ENCODE measurements at regions not wholly inside any gene's neighbourhood (a gene's known extent, or its start where the extent isn't known, plus 50 kb on each side); places are given as distances from the start of the nearest gene placed in this dataset.

GRCh38 chr13:103639326-103639725 lies 573.1 kb upstream of the SLC10A2 start:
- TF ChIP-seq EZH2phosphoT487 (IDR thresholded peaks at IDR 0.05; ENCODE audit: low read depth), result no peak
- H3K9ac ChIP-seq (ENCODE audit: low read length), result no peak overlapping the region
- H3K4me1 ChIP-seq (ENCODE audit: low read length), result no peaks in the 10 kb centered on the region

GRCh38 chr13:103638706-103639105 lies 572.5 kb upstream of the SLC10A2 start:
- Histone ChIP-seq H2AFZ (ENCODE audit: low read depth, low read length) (no peak overlapping the region), H3K9ac (ENCODE audit: low read length) (no peak overlapping the region), H3K4me2 (ENCODE audit: low read length) (no peak overlapping the region), H3K4me3 (ENCODE audit: low read length) (no peak overlapping the region), H4K20me1 (ENCODE audit: insufficient read depth, low read length) (no peaks in the 10 kb centered on the region), H3K4me1 (ENCODE audit: low read length) (no peaks in the 10 kb centered on the region), H3K79me2 (ENCODE audit: low read length) (no peaks in the 10 kb centered on the region), H3K27ac (ENCODE audit: low read length) (no peak overlapping the region), H3K9me3 (ENCODE audit: insufficient read depth, low read length) (no peaks in the 10 kb centered on the region), H3K36me3 (replicated peaks; ENCODE audit: low read depth, low read length) (no peaks in the 10 kb centered on the region), H3K27me3 (ENCODE audit: low read depth, low read length) (no peaks in the 10 kb centered on the region)
- TF ChIP-seq, protein P1, sequence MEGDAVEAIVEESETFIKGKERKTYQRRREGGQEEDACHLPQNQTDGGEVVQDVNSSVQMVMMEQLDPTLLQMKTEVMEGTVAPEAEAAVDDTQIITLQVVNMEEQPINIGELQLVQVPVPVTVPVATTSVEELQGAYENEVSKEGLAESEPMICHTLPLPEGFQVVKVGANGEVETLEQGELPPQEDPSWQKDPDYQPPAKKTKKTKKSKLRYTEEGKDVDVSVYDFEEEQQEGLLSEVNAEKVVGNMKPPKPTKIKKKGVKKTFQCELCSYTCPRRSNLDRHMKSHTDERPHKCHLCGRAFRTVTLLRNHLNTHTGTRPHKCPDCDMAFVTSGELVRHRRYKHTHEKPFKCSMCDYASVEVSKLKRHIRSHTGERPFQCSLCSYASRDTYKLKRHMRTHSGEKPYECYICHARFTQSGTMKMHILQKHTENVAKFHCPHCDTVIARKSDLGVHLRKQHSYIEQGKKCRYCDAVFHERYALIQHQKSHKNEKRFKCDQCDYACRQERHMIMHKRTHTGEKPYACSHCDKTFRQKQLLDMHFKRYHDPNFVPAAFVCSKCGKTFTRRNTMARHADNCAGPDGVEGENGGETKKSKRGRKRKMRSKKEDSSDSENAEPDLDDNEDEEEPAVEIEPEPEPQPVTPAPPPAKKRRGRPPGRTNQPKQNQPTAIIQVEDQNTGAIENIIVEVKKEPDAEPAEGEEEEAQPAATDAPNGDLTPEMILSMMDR (IDR thresholded peaks at IDR 0.05; ENCODE audit: low read depth, low read length), result no peak
- TF ChIP-seq EZH2phosphoT487 (IDR thresholded peaks at IDR 0.05; ENCODE audit: low read depth), result no peak

More at GRCh38 chr13:103639326-103639725, 573.1 kb upstream of the SLC10A2 start:
- Histone ChIP-seq H3K27me3 (ENCODE audit: low read depth, low read length) (no peaks in the 10 kb centered on the region), H3K27ac (ENCODE audit: low read length) (no peak overlapping the region), H3K79me2 (ENCODE audit: low read length) (no peaks in the 10 kb centered on the region), H4K20me1 (ENCODE audit: insufficient read depth, low read length) (no peaks in the 10 kb centered on the region), H3K36me3 (replicated peaks; ENCODE audit: low read depth, low read length) (no peaks in the 10 kb centered on the region), H2AFZ (ENCODE audit: low read depth, low read length) (no peak overlapping the region), H3K9me3 (ENCODE audit: insufficient read depth, low read length) (no peaks in the 10 kb centered on the region), H3K4me2 (ENCODE audit: low read length) (no peak overlapping the region), H3K4me3 (ENCODE audit: low read length) (no peak overlapping the region)

GRCh38 chr13:103634066-103634465 lies 567.8 kb upstream of the SLC10A2 start:
- no peaks in the 10 kb centered on the region; the same call in 1 of the 2 replicates for H3K4me1 ChIP-seq (ENCODE audit: low read length)
- no peaks in the 10 kb centered on the region for H3K79me2 ChIP-seq (ENCODE audit: low read length)
- no peak overlapping the region for H3K4me3 ChIP-seq (ENCODE audit: low read length)
- no peak overlapping the region for H3K4me2 ChIP-seq (ENCODE audit: low read length)
- TF ChIP-seq, protein P1 (IDR thresholded peaks at IDR 0.05; ENCODE audit: low read depth, low read length), result no peak
- no peak for TF ChIP-seq EZH2phosphoT487 (IDR thresholded peaks at IDR 0.05; ENCODE audit: low read depth)
- no peaks in the 10 kb centered on the region for H3K9me3 ChIP-seq (ENCODE audit: insufficient read depth, low read length)
- no peak overlapping the region for H2AFZ ChIP-seq (ENCODE audit: low read depth, low read length)
- H3K36me3 ChIP-seq (replicated peaks; ENCODE audit: low read depth, low read length), result no peaks in the 10 kb centered on the region
- no peaks in the 10 kb centered on the region for H3K27me3 ChIP-seq (ENCODE audit: low read depth, low read length)
- no peak overlapping the region for H3K27ac ChIP-seq (ENCODE audit: low read length)
- H4K20me1 ChIP-seq (ENCODE audit: insufficient read depth, low read length), result no peaks in the 10 kb centered on the region
- no peak overlapping the region for H3K9ac ChIP-seq (ENCODE audit: low read length)

GRCh38 chr13:103625194-103625593 lies 559.0 kb upstream of the SLC10A2 start:
- Histone ChIP-seq H3K4me1 (ENCODE audit: low read length) (no peaks in the 10 kb centered on the region; the same call in 1 of the 2 replicates), H3K9ac (ENCODE audit: low read length) (no peak overlapping the region), H3K27me3 (ENCODE audit: low read depth, low read length) (no peaks in the 10 kb centered on the region), H3K4me3 (ENCODE audit: low read length) (no peak overlapping the region), H3K27ac (ENCODE audit: low read length) (no peak overlapping the region), H3K9me3 (ENCODE audit: insufficient read depth, low read length) (no peaks in the 10 kb centered on the region; the same call in 1 of the 2 replicates), H3K36me3 (replicated peaks; ENCODE audit: low read depth, low read length) (no peaks in the 10 kb centered on the region), H3K4me2 (ENCODE audit: low read length) (no peak overlapping the region), H3K79me2 (ENCODE audit: low read length) (no peaks in the 10 kb centered on the region), H4K20me1 (ENCODE audit: insufficient read depth, low read length) (no peaks in the 10 kb centered on the region), H2AFZ (ENCODE audit: low read depth, low read length) (no peak overlapping the region)
- TF ChIP-seq, protein P1 (IDR thresholded peaks at IDR 0.05; ENCODE audit: low read depth, low read length), result no peak

GRCh38 chr13:103618151-103618550 lies 551.9 kb upstream of the SLC10A2 start:
- Histone ChIP-seq H3K4me2 (ENCODE audit: low read length) (no peak overlapping the region), H3K4me3 (ENCODE audit: low read length) (no peak overlapping the region), H3K9me3 (ENCODE audit: insufficient read depth, low read length) (no peaks in the 10 kb centered on the region), H3K27ac (ENCODE audit: low read length) (no peak overlapping the region), H3K4me1 (ENCODE audit: low read length) (no peaks in the 10 kb centered on the region), H2AFZ (ENCODE audit: low read depth, low read length) (no peak overlapping the region), H3K79me2 (ENCODE audit: low read length) (no peaks in the 10 kb centered on the region), H3K36me3 (replicated peaks; ENCODE audit: low read depth, low read length) (no peaks in the 10 kb centered on the region), H3K27me3 (ENCODE audit: low read depth, low read length) (no peaks in the 10 kb centered on the region), H4K20me1 (ENCODE audit: insufficient read depth, low read length) (no peaks in the 10 kb centered on the region), H3K9ac (ENCODE audit: low read length) (no peak overlapping the region)
- TF ChIP-seq, protein P1 (IDR thresholded peaks at IDR 0.05; ENCODE audit: low read depth, low read length), result no peak
- TF ChIP-seq EZH2phosphoT487 (IDR thresholded peaks at IDR 0.05; ENCODE audit: low read depth), result no peak

Measured in OCI-LY3 (cell line).